Mesodermal cell (in vitro differentiated cells): ENCODE measurements at regions not wholly inside any gene's neighbourhood (a gene's known extent, or its start where the extent isn't known, plus 50 kb on each side); places are given as distances from the start of the nearest gene placed in this dataset.

Experiments used
- H3K27ac ChIP-seq: 2 replicates; pipeline ENCODE4 v1.7.0; 2013; ENCODE audit warnings: mild to moderate bottlenecking, low read depth, low read length, moderate library complexity; ENCODE audit not compliant: severe bottlenecking
- H3K36me3 ChIP-seq: 2 replicates; pipeline ENCODE4 v1.7.1; 2013; ENCODE audit warnings: mild to moderate bottlenecking, low read length, moderate library complexity; ENCODE audit not compliant: control insufficient read depth, insufficient read depth
- H3K4me1 ChIP-seq: one replicate; pipeline ENCODE4 v1.7.1; 2013; ENCODE audit warnings: mild to moderate bottlenecking, low read length; ENCODE audit not compliant: insufficient read depth, control insufficient read depth, poor library complexity, severe bottlenecking
- H3K4me3 ChIP-seq: 2 replicates; pipeline ENCODE4 v1.7.0; 2013; ENCODE audit warnings: low read length, control low read depth, mild to moderate bottlenecking; ENCODE audit not compliant: insufficient read depth, poor library complexity, severe bottlenecking; ENCODE audit errors: extremely low read depth
- H3K9me3 ChIP-seq: 2 replicates; pipeline ENCODE4 v1.7.1; 2013; ENCODE audit warnings: mild to moderate bottlenecking, low read length, moderate library complexity; ENCODE audit not compliant: control insufficient read depth
- WGBS, 2 experiments: methylation state at CpG; one replicate each; pipeline ENCODE4 v1.1.5; 2013; ENCODE audit warnings: missing lambda C conversion rate in 2 of 2; ENCODE audit not compliant: insufficient coverage in 2 of 2; 5-methylcytosine and 5-hydroxymethylcytosine counted together

DNA sequence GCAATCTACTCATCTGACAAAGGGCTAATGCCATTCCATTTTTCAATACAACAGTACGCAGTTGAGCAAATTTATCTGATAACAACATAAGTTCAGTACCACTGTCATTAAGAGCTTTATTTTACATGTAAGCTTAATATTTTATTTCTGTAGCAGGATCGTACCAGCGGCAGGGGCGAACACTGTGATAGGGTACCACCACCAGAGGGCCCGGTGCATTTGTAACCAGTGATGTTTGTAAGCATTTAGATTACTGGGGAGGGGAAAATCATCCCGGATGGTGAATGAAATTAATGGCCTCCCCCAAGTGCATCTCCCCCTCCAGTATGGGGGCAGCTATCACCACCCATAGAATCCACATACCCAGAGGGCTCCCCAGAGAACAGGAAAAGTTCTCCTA is 179.0 kb downstream of the ADGRA3 start:
- Histone ChIP-seq H3K9me3 (no peaks in the 10 kb centered on the region), H3K27ac (no peak overlapping the region), H3K36me3 (no peaks in the 10 kb centered on the region), H3K4me3 (no peak overlapping the region), H3K4me1 (no peaks in the 10 kb centered on the region)
- WGBS, 2 experiments = no CpG with 5 or more reads among the region's 6 CpGs

DNA sequence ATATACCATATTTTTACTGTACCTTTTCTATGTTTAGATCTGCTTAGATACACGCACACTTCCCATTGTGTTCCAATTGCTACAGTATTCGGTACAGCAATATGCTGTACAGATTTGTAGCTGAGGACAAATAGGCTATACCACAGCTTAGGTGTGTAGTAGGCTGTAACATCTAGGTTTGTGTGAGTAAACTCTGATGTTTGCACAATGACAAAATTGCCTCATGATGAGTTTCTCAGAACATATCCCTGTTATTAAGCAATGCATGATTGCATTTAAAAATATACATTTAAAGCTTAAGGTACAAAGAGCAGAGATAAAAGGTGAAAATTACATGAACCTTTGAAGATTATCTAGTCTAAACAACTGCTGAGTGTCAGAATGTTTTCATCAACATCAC is 181.7 kb downstream of the ADGRA3 start:
- H3K4me1 ChIP-seq = no peaks in the 10 kb centered on the region
- H3K9me3 ChIP-seq = no peaks in the 10 kb centered on the region
- no peak overlapping the region for H3K27ac ChIP-seq
- no peaks in the 10 kb centered on the region for H3K36me3 ChIP-seq
- no peak overlapping the region for H3K4me3 ChIP-seq
- WGBS, 2 experiments = 90% methylated on average over 2 of the region's 2 CpGs; no CpG with 5 or more reads in 1 of the 2 experiments

DNA sequence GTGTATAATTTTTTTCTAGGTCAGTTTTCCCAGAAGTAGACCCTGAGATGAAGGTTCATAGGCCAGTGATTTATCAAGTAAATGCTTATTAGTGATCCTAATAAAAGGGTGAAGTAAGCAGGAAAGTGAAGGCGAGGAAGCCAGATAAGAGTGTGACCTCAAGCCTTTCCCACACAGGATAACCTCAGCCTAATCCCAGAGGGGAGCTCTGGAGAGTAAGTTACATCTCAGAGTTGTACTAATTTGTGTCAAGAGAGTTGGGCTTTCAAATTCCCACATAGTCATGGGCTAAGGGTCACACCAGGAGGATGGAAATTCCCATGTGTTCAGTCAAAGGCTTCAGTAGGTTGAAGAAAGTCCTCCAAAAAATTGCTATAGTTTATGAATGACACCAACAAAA is 191.4 kb downstream of the ADGRA3 start:
- H3K4me1 ChIP-seq = no peaks in the 10 kb centered on the region
- no peaks in the 10 kb centered on the region for H3K9me3 ChIP-seq
- H3K4me3 ChIP-seq = no peak overlapping the region
- no CpG with 5 or more reads among the region's 1 CpG for WGBS, 2 experiments
- no peak overlapping the region for H3K27ac ChIP-seq
- no peaks in the 10 kb centered on the region for H3K36me3 ChIP-seq

DNA sequence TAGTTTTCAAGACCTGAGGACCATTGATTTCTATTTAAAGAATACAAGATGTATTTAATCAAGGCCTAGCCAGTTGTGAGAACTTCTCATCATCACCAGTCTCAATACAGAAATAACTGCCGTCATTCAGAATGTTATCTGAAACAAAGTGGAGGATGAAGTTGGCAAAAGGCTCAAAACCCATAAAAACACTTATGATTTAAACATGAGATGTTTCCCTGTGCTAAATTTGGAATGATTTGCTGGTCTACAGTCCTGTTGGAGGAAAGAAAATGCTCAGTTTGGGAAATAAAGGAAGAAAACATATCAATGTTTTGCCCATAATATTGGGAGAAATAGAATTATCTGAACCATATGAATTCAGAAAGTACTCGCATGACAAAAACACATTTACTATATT is 192.2 kb downstream of the ADGRA3 start:
- Histone ChIP-seq H3K9me3 (no peaks in the 10 kb centered on the region), H3K36me3 (no peaks in the 10 kb centered on the region), H3K4me1 (no peaks in the 10 kb centered on the region), H3K27ac (no peak overlapping the region), H3K4me3 (no peak overlapping the region)
- 80% methylated on average over 1 of the region's 2 CpGs; no CpG with 5 or more reads in 1 of the 2 experiments for WGBS, 2 experiments

DNA sequence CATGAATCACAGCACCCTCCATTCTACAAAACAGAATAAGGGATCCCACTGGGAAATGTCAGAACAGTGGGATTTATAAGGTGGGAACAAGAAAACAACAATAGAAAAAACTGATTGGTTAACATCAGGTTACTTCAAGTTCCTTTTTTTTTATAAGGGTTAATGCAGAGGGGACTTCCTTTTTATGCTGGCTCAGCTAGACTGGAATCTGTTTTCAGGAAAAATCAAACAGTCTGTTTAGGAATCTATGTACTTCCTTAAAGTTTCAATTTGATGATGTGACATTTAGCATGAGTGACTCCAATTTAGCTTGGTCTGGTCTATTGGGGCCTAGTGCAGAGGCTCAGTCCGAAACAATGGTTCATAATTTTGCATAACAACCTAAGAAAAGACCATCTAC is 192.9 kb downstream of the ADGRA3 start:
- Histone ChIP-seq H3K27ac (no peak overlapping the region), H3K4me3 (no peak overlapping the region), H3K4me1 (no peaks in the 10 kb centered on the region), H3K36me3 (no peaks in the 10 kb centered on the region), H3K9me3 (no peaks in the 10 kb centered on the region)
- WGBS, 2 experiments = no CpG with 5 or more reads among the region's 1 CpG

DNA sequence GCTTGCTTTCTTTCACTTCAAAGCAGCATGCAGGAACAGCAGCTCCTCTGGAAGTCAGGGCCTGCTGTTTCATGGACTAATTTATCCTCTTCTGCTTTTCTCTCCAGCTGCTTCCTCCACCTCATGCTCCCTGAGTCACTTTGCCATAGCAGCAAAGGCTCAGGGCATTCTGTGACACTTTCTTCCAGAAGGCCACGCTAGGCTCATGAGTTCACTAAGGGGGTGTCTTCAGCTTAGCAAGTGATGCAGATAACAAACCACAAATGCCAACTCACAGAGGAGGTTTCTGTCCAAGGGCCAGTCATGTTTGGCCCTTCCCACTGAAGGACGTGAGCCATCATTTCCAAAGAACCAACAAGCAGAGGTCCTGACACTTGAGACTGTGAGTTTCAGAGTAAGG is 200.2 kb downstream of the ADGRA3 start:
- 80% methylated on average over 1 of the region's 2 CpGs; no CpG with 5 or more reads in 1 of the 2 experiments for WGBS, 2 experiments
- no peak overlapping the region for H3K4me3 ChIP-seq
- H3K27ac ChIP-seq = no peak overlapping the region
- H3K9me3 ChIP-seq = no peaks in the 10 kb centered on the region
- no peaks in the 10 kb centered on the region for H3K4me1 ChIP-seq
- no peaks in the 10 kb centered on the region for H3K36me3 ChIP-seq

DNA sequence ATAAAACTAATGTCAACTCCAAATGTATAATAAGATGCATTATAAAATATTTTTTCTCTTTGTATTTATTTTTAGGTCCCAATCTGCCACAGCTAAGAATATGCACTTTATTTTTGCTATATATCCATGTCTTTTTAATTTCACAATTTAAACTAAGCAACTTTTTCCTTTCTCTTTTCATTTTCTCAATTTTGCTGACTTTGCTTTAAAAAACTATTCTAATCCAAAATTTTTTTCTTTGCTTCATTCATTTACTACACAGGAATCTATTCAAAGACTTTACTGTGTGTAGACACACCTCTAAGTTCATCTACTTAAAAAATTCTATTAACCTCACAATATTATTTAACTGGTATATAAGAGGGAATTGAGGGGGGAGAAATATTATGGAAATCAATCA is 201.9 kb downstream of the ADGRA3 start:
- Histone ChIP-seq H3K36me3 (no peaks in the 10 kb centered on the region), H3K27ac (no peak overlapping the region), H3K4me3 (no peak overlapping the region), H3K4me1 (no peaks in the 10 kb centered on the region), H3K9me3 (no peaks in the 10 kb centered on the region)

DNA sequence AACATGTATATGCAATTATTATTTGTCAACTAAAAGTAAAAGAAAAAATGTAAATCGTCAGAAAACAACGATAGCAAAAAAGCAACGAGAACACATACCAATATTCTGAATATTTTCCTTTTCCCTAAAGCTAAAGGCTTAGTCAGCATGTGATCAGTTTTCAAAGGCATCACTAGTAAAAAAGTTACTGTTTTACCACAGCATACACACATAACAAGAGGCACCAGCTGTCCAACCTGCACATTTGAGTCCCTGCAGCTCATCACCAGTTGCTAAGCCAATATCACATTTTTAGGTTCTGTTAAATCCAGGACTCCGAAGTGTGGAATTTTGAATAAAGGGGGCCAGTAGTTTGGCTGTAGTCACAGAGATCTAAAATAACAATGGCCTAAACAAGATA is 203.8 kb downstream of the ADGRA3 start:
- 100% methylated on average over 2 of the region's 4 CpGs; no CpG with 5 or more reads in 1 of the 2 experiments for WGBS, 2 experiments

DNA sequence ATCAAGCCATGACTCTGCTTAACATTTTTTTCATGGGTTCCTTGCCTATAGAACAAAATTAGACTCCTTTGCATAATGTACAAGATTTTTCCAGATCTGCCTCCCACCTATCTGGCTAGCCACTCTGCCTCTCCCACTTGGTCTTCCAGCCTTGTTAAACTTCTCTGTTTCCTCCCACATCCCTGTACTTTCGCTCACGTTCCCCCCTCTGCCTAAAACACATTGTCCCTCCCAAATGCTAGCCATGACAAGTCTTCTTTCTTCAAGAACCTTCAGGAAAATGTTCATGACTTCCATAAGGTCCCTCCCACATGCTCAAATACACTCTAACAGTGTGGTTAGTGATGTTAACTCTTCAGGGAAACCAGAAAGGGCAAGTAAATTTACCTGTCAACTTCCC is 214.6 kb downstream of the ADGRA3 start:
- Histone ChIP-seq H3K4me3 (no peak overlapping the region), H3K36me3 (no peaks in the 10 kb centered on the region), H3K4me1 (no peaks in the 10 kb centered on the region), H3K27ac (no peak overlapping the region), H3K9me3 (peaks cover 9% of the 10 kb centered on the region)
- WGBS, 2 experiments = 42 to 88% methylated on average over 2 of the region's 2 CpGs

More for the DNA sequence above, 203.8 kb downstream of the ADGRA3 start:
- no peaks in the 10 kb centered on the region for H3K36me3 ChIP-seq
- H3K4me1 ChIP-seq = no peaks in the 10 kb centered on the region
- no peaks in the 10 kb centered on the region for H3K9me3 ChIP-seq
- no peak overlapping the region for H3K27ac ChIP-seq
- H3K4me3 ChIP-seq = no peak overlapping the region

DNA sequence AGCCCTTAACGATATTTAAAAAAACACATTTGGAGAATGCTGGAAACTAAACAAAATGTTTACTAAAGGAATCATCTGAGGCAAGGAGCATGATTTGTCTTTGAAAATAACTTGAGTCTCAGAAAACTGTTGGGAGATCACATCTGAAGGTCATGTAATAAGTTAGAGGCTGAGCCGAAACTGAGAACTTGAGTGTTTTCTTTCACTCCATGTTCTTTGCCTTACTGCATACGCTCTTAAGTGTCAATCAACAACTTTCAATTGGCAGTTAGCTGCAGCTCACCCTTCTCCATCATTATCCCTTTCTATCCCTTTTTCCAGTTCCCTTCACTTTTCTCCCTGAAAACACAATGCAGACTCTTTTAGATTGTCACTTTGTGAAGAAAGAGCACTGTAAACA is 216.2 kb downstream of the ADGRA3 start:
- WGBS, 2 experiments = 88 to 100% methylated on average over 2 to 3 of the region's 3 CpGs
- H3K4me1 ChIP-seq = no peaks in the 10 kb centered on the region
- H3K4me3 ChIP-seq = no peak overlapping the region
- H3K9me3 ChIP-seq = peaks cover 9% of the 10 kb centered on the region
- no peak overlapping the region for H3K27ac ChIP-seq
- no peaks in the 10 kb centered on the region for H3K36me3 ChIP-seq

DNA sequence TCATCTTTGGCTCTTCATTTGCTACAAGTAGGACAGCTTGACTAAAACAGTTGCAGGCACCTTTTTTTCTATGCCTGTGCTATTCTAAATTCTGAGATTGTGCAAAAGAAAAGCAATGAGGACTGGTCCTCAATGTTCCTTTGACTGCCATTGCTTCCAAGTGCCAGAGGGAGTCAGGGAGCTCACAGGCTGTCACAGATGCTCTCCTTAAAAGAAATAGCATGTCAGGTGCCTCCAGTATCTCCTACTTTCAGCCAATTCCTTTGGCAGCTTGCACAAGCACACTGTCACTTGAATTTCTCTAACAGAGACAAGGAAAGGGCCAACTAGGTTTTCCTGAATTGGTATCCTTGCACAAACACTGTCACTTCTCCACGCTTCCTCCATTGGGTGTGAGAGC is 228.2 kb downstream of the ADGRA3 start:
- no peak overlapping the region for H3K4me3 ChIP-seq
- WGBS, 2 experiments = 100% methylated on average over 1 of the region's 1 CpG; no CpG with 5 or more reads in 1 of the 2 experiments

More for the DNA sequence above, 228.2 kb downstream of the ADGRA3 start:
- Histone ChIP-seq H3K9me3 (peaks cover 5% of the 10 kb centered on the region), H3K36me3 (no peaks in the 10 kb centered on the region), H3K4me1 (no peaks in the 10 kb centered on the region), H3K27ac (no peak overlapping the region)
